ENCODE measurements at regions not wholly inside any gene's neighbourhood (a gene's known extent, or its start where the extent isn't known, plus 50 kb on each side); places are given as distances from the start of the nearest gene placed in this dataset.
"Not testable (repeated sequence)": the region's sequence is repeated elsewhere in the genome, so short reads cannot be mapped to it uniquely, and the experiment has no call there.

DNA sequence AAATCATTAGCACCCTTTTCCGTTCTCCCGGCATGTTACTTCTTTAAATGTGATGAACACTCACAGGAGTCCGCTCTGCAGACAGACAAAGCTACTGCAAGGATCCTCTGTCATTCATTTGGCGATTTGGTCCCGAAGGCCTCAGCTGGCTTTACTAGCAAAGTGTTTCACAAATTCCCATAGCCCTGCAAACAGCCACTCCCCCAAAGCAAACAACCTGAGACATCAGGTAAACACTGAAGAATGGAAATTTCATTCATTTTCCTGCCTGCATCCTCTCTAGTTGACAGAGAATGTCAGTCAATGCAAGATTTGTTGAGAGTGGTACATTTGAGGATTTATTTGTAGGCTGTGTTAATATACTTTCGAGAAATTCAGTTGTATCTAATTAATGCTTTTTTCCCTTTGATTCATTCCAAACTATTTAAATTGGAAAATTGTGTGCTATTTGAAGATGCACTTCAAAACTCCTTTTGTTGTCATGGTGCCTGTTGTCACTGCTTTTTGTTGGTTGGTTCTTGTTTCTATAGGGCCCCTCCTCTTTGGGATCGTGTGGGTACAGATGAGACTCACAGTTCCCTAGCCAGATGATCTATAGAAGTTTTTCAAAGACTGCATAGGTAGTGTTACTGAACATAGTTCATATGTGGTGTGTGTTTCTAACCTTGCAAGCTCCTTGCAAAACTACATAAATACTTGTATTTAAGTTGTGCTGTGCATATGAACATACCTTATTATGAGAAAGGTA, 215.7 kb upstream of the PLGLB2 start:
- TF ChIP-seq, protein P1, sequence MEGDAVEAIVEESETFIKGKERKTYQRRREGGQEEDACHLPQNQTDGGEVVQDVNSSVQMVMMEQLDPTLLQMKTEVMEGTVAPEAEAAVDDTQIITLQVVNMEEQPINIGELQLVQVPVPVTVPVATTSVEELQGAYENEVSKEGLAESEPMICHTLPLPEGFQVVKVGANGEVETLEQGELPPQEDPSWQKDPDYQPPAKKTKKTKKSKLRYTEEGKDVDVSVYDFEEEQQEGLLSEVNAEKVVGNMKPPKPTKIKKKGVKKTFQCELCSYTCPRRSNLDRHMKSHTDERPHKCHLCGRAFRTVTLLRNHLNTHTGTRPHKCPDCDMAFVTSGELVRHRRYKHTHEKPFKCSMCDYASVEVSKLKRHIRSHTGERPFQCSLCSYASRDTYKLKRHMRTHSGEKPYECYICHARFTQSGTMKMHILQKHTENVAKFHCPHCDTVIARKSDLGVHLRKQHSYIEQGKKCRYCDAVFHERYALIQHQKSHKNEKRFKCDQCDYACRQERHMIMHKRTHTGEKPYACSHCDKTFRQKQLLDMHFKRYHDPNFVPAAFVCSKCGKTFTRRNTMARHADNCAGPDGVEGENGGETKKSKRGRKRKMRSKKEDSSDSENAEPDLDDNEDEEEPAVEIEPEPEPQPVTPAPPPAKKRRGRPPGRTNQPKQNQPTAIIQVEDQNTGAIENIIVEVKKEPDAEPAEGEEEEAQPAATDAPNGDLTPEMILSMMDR (IDR thresholded peaks at IDR 0.05) = not testable (repeated sequence)
- TF ChIP-seq POLR2A (IDR thresholded peaks at IDR 0.05); POLR2AphosphoS5 (IDR thresholded peaks at IDR 0.05; ENCODE audit: insufficient read depth in 1 of 2, low read depth in 1 of 2): not testable (repeated sequence)
